BLaER1 treated with 17β-estradiol and CSF1 and Interleukin-3, amounts not matched to agents 10 nM and 100 nM (cell line): ENCODE measurements at regions not wholly inside any gene's neighbourhood (a gene's known extent, or its start where the extent isn't known, plus 50 kb on each side); places are given as distances from the start of the nearest gene placed in this dataset.
A peak's percentile ranks its signal among the peaks of the same experiment; 100 is the strongest.
"Not testable (repeated sequence)": the region's sequence is repeated elsewhere in the genome, so short reads cannot be mapped to it uniquely, and the experiment has no call there.

Experiments used
- H3K27ac ChIP-seq, 11 experiments: shearing (Covaris generic); formaldehyde crosslinking; 2 replicates each; pipeline ENCODE4 v1.8.1; 2022
- H3K27me3 ChIP-seq, 11 experiments: shearing (Covaris generic); formaldehyde crosslinking; 2 replicates each; pipeline ENCODE4 v1.8.1; 2022
- H3K36me3 ChIP-seq, 11 experiments: shearing (Covaris generic); formaldehyde crosslinking; 2 replicates each; pipeline ENCODE4 v1.8.1; 2022
- H3K4me1 ChIP-seq, 10 experiments: shearing (Covaris generic); formaldehyde crosslinking; 2 replicates each; pipeline ENCODE4 v1.8.1; 2022
- H3K4me2 ChIP-seq, 11 experiments: shearing (Covaris generic); formaldehyde crosslinking; 2 replicates each; pipeline ENCODE4 v1.8.1; 2022
- H3K4me3 ChIP-seq, 10 experiments: shearing (Covaris generic); formaldehyde crosslinking; 2 replicates each; pipeline ENCODE4 v1.8.1; 2022
- H3K9ac ChIP-seq, 11 experiments: shearing (Covaris generic); formaldehyde crosslinking; 2 replicates each; pipeline ENCODE4 v1.8.1; 2022
- H3K9me3 ChIP-seq, 11 experiments: shearing (Covaris generic); formaldehyde crosslinking; replicated peaks in 1 of 11; 2 replicates each; pipeline ENCODE4 v1.8.1; 2022
- H4K20me1 ChIP-seq, 11 experiments: shearing (Covaris generic); formaldehyde crosslinking; 2 replicates each; pipeline ENCODE4 v1.8.1; 2022
- Cebpa-rat ChIP-seq, 11 experiments: shearing (Covaris generic); IDR thresholded peaks; 2 replicates each; pipeline ENCODE4 v1.8.1; 2022

DNA sequence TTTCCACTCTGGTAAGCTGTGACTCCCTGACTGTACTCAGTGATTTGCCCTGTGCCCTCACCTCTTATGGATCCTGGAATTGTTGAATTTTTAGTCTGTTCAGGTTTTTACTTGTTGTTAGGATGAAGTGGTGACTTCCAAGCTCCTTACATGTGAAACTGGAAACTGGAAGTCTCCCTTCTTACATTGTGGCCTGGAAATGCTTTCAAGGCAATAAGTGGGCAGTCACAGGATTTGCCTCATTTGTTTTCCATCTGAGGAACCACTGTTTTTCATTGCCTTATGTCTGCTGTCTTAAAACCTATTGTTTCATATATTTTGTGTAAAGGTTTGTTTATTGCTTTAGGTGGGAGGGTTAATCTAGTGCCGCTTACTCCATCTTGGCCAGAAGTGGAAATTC, 155.8 kb downstream of the CYB561 start:
- no peak for TF ChIP-seq Cebpa-rat (IDR thresholded peaks at IDR 0.05)
- peaks cover 0 to 17% (median 0%) of the 10 kb centered on the region in 11 experiments; a peak in 8 of 22 replicates for H3K36me3 ChIP-seq
- H3K9me3 ChIP-seq, result peaks cover 18 to 30% (median 25%) of the 10 kb centered on the region in 11 experiments
- H4K20me1 ChIP-seq, result no peaks in the 10 kb centered on the region
- peak overlapping the region in 1 of 11 experiments; percentile 35; a peak in 1 of 22 replicates for H3K4me2 ChIP-seq
- H3K4me3 ChIP-seq, result no peak overlapping the region
- H3K4me1 ChIP-seq, result peaks cover 0 to 25% (median 1%) of the 10 kb centered on the region in 10 experiments; a peak in 10 of 20 replicates
- no peak overlapping the region for H3K9ac ChIP-seq
- H3K27ac ChIP-seq, result no peak overlapping the region
- no peaks in the 10 kb centered on the region for H3K27me3 ChIP-seq

DNA sequence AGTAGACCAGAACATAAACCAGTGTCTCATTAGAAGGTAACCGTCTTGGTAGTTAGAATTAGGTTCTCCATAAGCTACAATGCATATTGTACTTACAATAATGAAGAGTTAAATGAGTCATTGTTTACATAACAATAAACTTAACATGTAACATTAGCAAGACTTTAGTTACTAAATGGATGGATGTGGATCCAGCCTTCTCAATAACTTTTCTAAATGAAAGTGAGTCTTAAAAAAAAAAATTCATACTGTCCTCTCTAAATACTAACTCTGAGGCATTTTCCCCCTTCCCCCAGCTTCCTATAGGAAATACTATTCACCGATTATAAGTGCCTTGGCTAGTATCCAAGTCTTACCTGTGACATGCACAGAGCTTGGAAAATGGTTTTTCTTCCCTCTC, 155.3 kb downstream of the CYB561 start:
- Histone ChIP-seq H3K27me3 (no peaks in the 10 kb centered on the region), H3K9ac (no peak overlapping the region), H3K4me1 (peaks cover 0 to 25% (median 6%) of the 10 kb centered on the region in 10 experiments; a peak in 15 of 20 replicates), H3K4me3 (no peak overlapping the region), H3K27ac (no peak overlapping the region), H3K9me3 (peaks cover 16 to 30% (median 24%) of the 10 kb centered on the region in 11 experiments), H3K36me3 (peaks cover 0 to 14% (median 0%) of the 10 kb centered on the region in 11 experiments; a peak in 7 of 22 replicates), H4K20me1 (no peaks in the 10 kb centered on the region), H3K4me2 (peak overlapping the region in 1 of 11 experiments; percentile 35; a peak in 1 of 22 replicates)
- no peak for TF ChIP-seq Cebpa-rat (IDR thresholded peaks at IDR 0.05)

DNA sequence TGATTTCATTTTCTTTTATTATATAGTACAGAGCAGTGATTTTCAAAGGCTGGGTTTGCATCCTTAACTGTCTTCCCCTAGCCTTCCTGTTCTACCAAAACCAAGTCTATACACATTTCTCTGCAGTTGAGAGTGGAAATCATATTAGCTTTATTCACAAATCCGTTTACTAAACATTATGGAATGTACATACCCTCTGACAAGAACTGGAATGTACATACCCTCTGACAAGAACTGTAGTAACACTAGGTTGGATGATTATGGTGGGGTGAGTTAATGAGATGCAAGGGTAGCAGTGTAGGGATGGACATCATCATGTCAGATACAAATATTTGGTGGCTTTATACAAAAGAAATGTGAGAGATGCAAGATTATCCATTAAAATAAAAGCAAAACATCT, 154.8 kb downstream of the CYB561 start:
- no peak overlapping the region for H3K27ac ChIP-seq
- no peak overlapping the region for H3K4me3 ChIP-seq
- no peaks in the 10 kb centered on the region for H4K20me1 ChIP-seq
- H3K4me2 ChIP-seq, result no peak overlapping the region
- H3K9me3 ChIP-seq, result peaks cover 16 to 30% (median 24%) of the 10 kb centered on the region in 11 experiments
- H3K36me3 ChIP-seq, result peaks cover 0 to 14% (median 0%) of the 10 kb centered on the region in 11 experiments; a peak in 7 of 22 replicates
- H3K9ac ChIP-seq, result no peak overlapping the region
- H3K4me1 ChIP-seq, result peaks cover 0 to 25% (median 10%) of the 10 kb centered on the region in 10 experiments; a peak in 15 of 20 replicates
- H3K27me3 ChIP-seq, result no peaks in the 10 kb centered on the region
- no peak for TF ChIP-seq Cebpa-rat (IDR thresholded peaks at IDR 0.05)

DNA sequence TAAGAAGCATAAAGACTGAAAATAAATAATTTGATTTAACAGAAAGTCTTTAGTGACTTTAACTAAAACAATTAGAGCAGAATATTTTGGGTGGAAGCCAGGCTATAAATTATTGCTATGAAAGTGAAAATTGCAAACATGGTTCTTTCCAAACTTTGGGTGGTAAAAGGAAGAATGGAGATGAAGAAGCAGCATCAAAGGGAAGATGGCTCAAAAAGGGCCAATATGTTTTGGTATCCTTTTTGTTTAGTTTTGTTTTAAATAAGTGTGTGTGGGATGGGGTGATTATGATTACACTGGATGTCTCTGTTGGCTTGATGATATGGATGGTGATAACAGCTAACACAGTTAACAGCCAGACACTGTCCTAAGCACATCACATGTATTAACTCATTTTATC, 153.7 kb downstream of the CYB561 start:
- Histone ChIP-seq H3K4me3 (no peak overlapping the region), H3K36me3 (peaks cover 0 to 11% (median 2%) of the 10 kb centered on the region in 11 experiments; a peak in 4 of 22 replicates), H3K4me2 (peak overlapping the region in 1 of 11 experiments; percentile 34; a peak in 2 of 22 replicates), H3K9me3 (peaks cover 18 to 32% (median 26%) of the 10 kb centered on the region in 11 experiments), H3K27ac (no peak overlapping the region), H3K9ac (no peak overlapping the region), H4K20me1 (no peaks in the 10 kb centered on the region), H3K4me1 (peaks cover 0 to 25% (median 10%) of the 10 kb centered on the region in 10 experiments; a peak in 15 of 20 replicates), H3K27me3 (no peaks in the 10 kb centered on the region)
- TF ChIP-seq Cebpa-rat (IDR thresholded peaks at IDR 0.05), result no peak

DNA sequence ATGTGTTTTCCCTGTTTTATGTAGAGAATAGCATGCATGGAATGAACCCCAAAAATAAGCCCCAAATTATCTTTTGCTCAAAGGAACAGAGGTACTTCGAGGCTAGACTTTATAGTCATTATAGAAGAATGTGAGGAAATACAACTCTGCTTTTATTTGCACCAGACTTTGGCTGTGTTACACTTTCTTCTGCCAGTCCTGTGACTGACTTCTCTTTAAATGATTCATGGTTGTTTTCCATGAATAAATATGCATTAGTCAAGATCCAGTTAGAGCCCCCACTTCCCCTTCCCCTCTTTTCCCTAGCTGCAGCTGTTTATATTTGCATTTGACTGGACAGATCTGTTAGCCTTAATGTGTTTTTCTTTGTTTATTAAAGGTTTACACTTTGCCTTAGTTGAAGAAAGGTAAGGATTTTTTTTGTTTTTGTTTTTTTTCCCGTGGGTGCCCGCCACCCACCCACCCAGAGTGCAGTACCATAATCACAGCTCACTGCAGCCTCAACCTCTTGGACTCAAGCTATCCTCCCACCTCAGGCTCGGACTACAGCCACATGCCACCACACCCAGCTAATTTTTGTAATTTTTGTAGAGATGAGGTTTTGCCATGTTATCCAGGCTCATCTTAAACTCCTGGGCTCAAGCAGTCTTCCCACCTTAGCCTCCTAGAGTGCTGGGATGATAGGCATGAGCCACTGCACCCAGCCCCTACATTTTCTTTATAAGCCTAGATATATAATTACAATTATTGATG, 152.6 kb downstream of the CYB561 start:
- Histone ChIP-seq H3K4me3 (no peak overlapping the region), H3K4me2 (peak overlapping the region in 2 of 11 experiments; percentile 12 to 34; a peak in 3 of 22 replicates)
- TF ChIP-seq Cebpa-rat (IDR thresholded peaks at IDR 0.05), result no peak

DNA sequence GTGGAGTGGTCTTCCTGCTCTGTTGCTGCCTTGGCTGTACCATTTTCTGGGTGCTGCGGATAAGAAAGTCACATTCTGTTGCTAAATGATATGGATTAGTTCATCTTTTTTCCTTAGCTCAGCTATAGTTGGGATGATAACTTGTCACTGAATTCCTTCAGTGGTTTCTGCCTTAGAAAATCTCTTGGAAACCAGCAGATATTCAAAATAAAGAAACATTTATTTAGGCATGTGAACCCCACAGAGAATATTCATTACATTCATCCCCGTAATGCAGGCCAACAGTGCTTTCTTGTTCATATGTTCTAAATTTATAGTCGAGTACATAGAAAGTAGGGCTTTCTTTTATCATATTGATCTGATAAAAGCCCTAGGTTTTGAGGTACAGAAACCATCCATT, 151.3 kb downstream of the CYB561 start:
- peaks cover 0 to 22% (median 10%) of the 10 kb centered on the region in 10 experiments; a peak in 15 of 20 replicates for H3K4me1 ChIP-seq
- peaks cover 0 to 11% (median 3%) of the 10 kb centered on the region in 11 experiments; a peak in 3 of 22 replicates for H3K36me3 ChIP-seq
- H4K20me1 ChIP-seq, result no peaks in the 10 kb centered on the region
- no peak overlapping the region for H3K9ac ChIP-seq
- H3K4me3 ChIP-seq, result no peak overlapping the region
- H3K4me2 ChIP-seq, result no peak overlapping the region
- H3K27ac ChIP-seq, result no peak overlapping the region
- no peak for TF ChIP-seq Cebpa-rat (IDR thresholded peaks at IDR 0.05)
- H3K27me3 ChIP-seq, result no peaks in the 10 kb centered on the region
- H3K9me3 ChIP-seq, result peaks cover 29 to 47% (median 34%) of the 10 kb centered on the region in 11 experiments

More for the DNA sequence above, 152.6 kb downstream of the CYB561 start:
- no peak overlapping the region for H3K27ac ChIP-seq
- no peaks in the 10 kb centered on the region for H3K27me3 ChIP-seq
- no peaks in the 10 kb centered on the region for H4K20me1 ChIP-seq
- H3K4me1 ChIP-seq, result peaks cover 0 to 25% (median 10%) of the 10 kb centered on the region in 10 experiments; a peak in 15 of 20 replicates
- no peak overlapping the region for H3K9ac ChIP-seq
- H3K36me3 ChIP-seq, result peaks cover 0 to 11% (median 3%) of the 10 kb centered on the region in 11 experiments; a peak in 3 of 22 replicates
- peaks cover 21 to 39% (median 26%) of the 10 kb centered on the region in 11 experiments for H3K9me3 ChIP-seq

DNA sequence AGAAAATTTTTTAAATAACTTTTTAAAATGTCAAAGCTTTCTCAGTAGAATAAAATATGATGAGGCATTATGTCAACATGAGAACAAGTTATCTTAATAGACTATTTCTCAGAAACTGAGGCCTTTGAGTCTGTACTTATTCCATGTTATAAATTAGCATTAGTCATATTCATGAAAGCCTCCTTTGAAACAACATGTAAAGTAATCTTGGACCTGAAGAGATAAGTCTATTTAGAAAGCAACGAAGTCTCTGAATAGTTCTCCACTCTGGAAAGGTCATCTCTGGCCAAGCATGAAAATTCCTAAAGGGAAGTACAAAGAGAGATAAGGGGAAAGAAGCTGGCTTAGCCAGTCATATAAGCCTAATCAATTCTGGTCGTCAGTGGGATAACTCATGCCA, 150.8 kb downstream of the CYB561 start:
- Histone ChIP-seq H3K36me3 (peaks cover 0 to 11% (median under 1%) of the 10 kb centered on the region in 11 experiments; a peak in 3 of 22 replicates), H3K4me3 (no peak overlapping the region), H3K9ac (no peak overlapping the region), H3K27me3 (no peaks in the 10 kb centered on the region), H3K27ac (no peak overlapping the region), H3K9me3 (peaks cover 29 to 47% (median 34%) of the 10 kb centered on the region in 11 experiments), H4K20me1 (no peaks in the 10 kb centered on the region), H3K4me2 (peak overlapping the region in 7 of 11 experiments; percentile 9 to 65 (median 39); a peak in 10 of 22 replicates), H3K4me1 (peaks cover 0 to 18% (median 10%) of the 10 kb centered on the region in 10 experiments; a peak in 15 of 20 replicates)
- TF ChIP-seq Cebpa-rat (IDR thresholded peaks at IDR 0.05), result no peak

DNA sequence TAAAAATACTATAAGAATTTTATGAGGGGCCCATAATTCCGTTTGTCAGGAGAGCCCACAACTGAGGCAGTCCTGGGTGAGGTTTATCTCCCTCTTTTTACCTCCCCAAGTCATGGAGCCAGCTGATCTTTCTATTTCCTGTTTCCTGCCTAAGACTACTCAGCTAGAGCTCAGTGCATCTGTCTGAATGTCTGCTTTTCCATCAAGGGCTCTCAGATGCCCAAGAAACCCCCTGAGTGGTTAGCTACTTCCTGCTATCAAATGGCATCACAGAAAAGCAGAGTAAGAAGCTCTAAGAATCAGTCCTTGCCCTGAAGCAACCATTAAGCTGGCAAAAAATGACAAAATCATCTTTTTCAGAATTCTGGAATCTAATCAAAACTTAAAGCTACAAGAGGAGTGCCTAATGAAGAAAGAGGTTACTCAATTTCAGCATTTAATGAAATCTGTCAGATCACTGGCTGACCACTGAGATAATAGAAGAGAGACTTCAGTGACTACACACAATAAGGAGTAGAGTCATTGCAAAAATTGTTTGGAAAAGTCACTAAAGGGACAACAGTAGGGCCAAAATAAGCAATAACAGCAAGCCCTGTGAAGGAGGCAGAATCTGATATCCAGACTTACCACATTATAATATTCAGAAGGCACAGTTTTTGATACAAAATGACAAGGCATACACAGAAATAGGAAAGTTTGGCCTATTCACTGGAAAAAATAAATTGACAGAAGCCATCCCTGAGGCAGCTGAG, 150.1 kb downstream of the CYB561 start:
- H3K27ac ChIP-seq, result no peak overlapping the region
- no peak overlapping the region for H3K9ac ChIP-seq
- H4K20me1 ChIP-seq, result no peaks in the 10 kb centered on the region
- H3K4me1 ChIP-seq, result peaks cover 0 to 18% (median 10%) of the 10 kb centered on the region in 10 experiments; a peak in 15 of 20 replicates
- no peak for TF ChIP-seq Cebpa-rat (IDR thresholded peaks at IDR 0.05)
- peak overlapping the region in 8 of 11 experiments; percentile 9 to 65 (median 34); a peak in 12 of 22 replicates for H3K4me2 ChIP-seq
- H3K27me3 ChIP-seq, result no peaks in the 10 kb centered on the region
- H3K36me3 ChIP-seq, result peaks cover 0 to 11% (median 0%) of the 10 kb centered on the region in 11 experiments; a peak in 3 of 22 replicates
- H3K9me3 ChIP-seq, result peaks cover 29 to 50% (median 40%) of the 10 kb centered on the region in 11 experiments
- no peak overlapping the region for H3K4me3 ChIP-seq

DNA sequence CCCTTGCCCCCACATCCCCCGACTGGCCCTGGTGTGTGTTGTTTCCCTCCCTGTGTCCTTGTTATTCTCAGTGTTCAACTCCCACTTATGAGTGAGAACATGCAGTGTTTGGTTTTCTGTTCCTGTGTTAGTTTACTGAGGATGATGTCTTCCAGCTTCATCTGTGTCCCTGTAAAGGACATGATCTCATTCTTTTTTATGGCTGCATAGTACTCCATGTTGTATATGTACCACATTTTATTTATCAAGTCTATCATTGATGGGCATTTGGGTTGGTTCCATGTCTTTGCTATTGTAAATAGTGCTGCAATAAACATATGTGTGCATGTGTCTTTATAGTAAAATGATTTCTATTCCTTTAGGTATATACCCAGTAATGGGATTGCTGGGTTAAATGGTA, 147.2 kb downstream of the CYB561 start:
- Histone ChIP-seq H3K4me1 (peaks cover 0 to 18% (median 8%) of the 10 kb centered on the region in 10 experiments; a peak in 12 of 20 replicates), H3K9me3 (peaks cover 52 to 76% (median 61%) of the 10 kb centered on the region in 11 experiments), H3K36me3 (peaks cover 0 to 11% (median 3%) of the 10 kb centered on the region in 11 experiments; a peak in 3 of 22 replicates)
- H3K4me3 ChIP-seq, H3K9ac ChIP-seq, H4K20me1 ChIP-seq, H3K27ac ChIP-seq, H3K4me2 ChIP-seq, H3K27me3 ChIP-seq: not testable (repeated sequence)
